GM12875 (cell line): ENCODE measurements at regions not wholly inside any gene's neighbourhood (a gene's known extent, or its start where the extent isn't known, plus 50 kb on each side); places are given as distances from the start of the nearest gene placed in this dataset.

Source experiments
- H3K4me3 ChIP-seq: one replicate; pipeline ENCODE4 v1.5.1; 2011; ENCODE audit warnings: low read depth, low read length, control low read depth
- TF ChIP-seq, protein P1 (sequence below): IDR thresholded peaks from 2 replicates; pipeline ENCODE4 v1.5.1; 2011; ENCODE audit warnings: low read depth, mild to moderate bottlenecking, control low read depth, inconsistent platforms, low read length, moderate library complexity, borderline replicate concordance; ENCODE audit not compliant: insufficient read depth

- no peak overlapping the region for H3K4me3 ChIP-seq
- TF ChIP-seq, protein P1, sequence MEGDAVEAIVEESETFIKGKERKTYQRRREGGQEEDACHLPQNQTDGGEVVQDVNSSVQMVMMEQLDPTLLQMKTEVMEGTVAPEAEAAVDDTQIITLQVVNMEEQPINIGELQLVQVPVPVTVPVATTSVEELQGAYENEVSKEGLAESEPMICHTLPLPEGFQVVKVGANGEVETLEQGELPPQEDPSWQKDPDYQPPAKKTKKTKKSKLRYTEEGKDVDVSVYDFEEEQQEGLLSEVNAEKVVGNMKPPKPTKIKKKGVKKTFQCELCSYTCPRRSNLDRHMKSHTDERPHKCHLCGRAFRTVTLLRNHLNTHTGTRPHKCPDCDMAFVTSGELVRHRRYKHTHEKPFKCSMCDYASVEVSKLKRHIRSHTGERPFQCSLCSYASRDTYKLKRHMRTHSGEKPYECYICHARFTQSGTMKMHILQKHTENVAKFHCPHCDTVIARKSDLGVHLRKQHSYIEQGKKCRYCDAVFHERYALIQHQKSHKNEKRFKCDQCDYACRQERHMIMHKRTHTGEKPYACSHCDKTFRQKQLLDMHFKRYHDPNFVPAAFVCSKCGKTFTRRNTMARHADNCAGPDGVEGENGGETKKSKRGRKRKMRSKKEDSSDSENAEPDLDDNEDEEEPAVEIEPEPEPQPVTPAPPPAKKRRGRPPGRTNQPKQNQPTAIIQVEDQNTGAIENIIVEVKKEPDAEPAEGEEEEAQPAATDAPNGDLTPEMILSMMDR: no peak
Measured at GRCh38 chr10:4331150-4331549, 494.9 kb upstream of the AKR1E2 start.

GRCh38 chr10:4330636-4331035, 495.4 kb upstream of the AKR1E2 start:
- TF ChIP-seq, protein P1: no peak

GRCh38 chr10:4329225-4329624, 496.8 kb upstream of the AKR1E2 start:
- TF ChIP-seq, protein P1: no peak
- H3K4me3 ChIP-seq: no peak overlapping the region

More at GRCh38 chr10:4330636-4331035, 495.4 kb upstream of the AKR1E2 start:
- no peak overlapping the region for H3K4me3 ChIP-seq

DNA sequence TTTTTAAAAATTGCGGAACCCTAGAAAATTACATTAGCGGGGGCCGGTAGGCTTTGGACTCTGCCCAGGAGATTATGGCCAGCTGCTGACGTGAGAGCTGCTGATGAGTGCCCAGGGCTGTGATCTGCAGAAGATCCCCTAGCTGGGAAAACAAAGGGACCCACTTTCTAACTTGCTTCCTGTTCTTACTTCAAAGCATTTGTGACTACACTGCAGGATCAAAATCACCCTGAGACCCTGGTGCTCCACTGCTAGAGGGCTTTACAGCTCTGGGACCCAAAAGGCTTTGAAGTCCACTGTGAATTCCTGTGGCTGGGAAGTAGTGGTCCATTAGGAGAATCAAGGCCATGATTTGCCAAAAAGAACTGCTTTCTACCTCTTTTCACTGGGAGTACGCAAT, 499.4 kb upstream of the AKR1E2 start:
- TF ChIP-seq, protein P1: no peak
- no peak overlapping the region for H3K4me3 ChIP-seq

- TF ChIP-seq, protein P1: no peak
- no peak overlapping the region for H3K4me3 ChIP-seq
Measured at GRCh38 chr10:4319870-4320367, 506.1 kb upstream of the AKR1E2 start.

DNA sequence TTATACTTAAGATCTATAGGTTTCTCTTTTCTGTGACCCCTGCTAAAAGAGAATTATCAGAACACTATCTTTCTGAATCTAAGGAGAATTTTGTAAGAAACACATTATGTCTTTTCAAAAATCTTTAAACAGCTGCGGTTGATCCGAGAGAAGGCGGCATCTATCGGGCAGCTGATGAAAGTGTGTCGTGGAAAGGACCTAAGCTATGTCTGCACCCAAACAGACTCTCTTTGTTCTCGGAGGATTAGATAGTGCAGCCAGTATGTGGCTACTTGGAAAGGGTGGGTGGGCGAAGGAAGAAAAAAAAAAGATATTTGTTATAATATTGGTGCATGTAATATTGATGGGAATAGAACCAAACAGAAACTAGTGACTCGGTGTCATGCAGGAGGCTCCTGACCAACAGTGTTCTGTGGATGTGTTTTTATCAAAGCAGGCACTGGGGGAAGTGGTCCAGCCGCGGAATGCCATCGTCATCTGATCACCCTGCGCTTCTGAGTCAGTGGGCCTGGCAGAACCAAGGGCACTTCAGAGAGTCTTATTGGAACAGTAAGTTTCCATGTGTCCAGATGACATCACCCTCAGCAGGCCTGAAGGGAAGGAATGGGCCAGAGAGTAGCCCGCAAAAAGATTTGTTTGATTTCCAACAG, 509.7 kb upstream of the AKR1E2 start:
- TF ChIP-seq, protein P1: no peak

DNA sequence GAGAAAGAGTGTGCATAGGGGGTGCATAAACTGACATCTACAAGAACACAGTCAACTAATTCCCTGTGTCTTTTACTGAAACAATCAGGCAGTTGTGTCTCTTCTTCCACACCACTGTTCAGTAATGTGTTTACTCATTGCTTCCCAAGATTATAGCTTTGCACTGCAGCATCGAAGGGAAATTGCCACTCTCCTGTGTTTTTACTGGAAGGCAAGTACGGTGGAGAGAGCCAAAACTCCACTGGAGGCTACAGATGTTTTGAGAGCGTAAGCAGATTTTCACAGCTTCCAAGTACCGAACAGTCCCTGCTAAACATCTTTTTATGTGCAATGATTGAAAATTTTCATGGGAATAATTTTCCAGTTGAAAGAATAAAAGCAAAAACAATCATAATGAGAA, 510.5 kb upstream of the AKR1E2 start:
- TF ChIP-seq, protein P1: no peak
- H3K4me3 ChIP-seq: no peak overlapping the region

More for the DNA sequence above, 509.7 kb upstream of the AKR1E2 start:
- no peak overlapping the region for H3K4me3 ChIP-seq
